ENCODE measurements at regions not wholly inside any gene's neighbourhood (a gene's known extent, or its start where the extent isn't known, plus 50 kb on each side); places are given as distances from the start of the nearest gene placed in this dataset.

- TF ChIP-seq MAX (IDR thresholded peaks at IDR 0.05) (no peak), EGR1 (IDR thresholded peaks at IDR 0.05) (no peak), FOXM1 (IDR thresholded peaks at IDR 0.05; ENCODE audit: borderline replicate concordance, low read depth) (no peak), TAF1 (IDR thresholded peaks at IDR 0.05; ENCODE audit: low read depth) (no peak), EP300 (IDR thresholded peaks at IDR 0.05; ENCODE audit: borderline replicate concordance) (no peak), TEAD4 (IDR thresholded peaks at IDR 0.05) (no peak), RAD21 (IDR thresholded peaks at IDR 0.05; ENCODE audit: low read depth) (no peak)
These were observed 326.4 kb downstream of the CENPC start for GRCh38 chr4:67218883-67219282.
